ENCODE measurements at regions not wholly inside any gene's neighbourhood (a gene's known extent, or its start where the extent isn't known, plus 50 kb on each side); places are given as distances from the start of the nearest gene placed in this dataset.

- TF ChIP-seq CTCF (IDR thresholded peaks at IDR 0.05) = no peak
- no peak for TF ChIP-seq POLR2A (IDR thresholded peaks at IDR 0.05)
Observed at GRCh38 chrX:25108481-25108880, 92.7 kb upstream of the ARX start.
